ENCODE measurements at regions not wholly inside any gene's neighbourhood (a gene's known extent, or its start where the extent isn't known, plus 50 kb on each side); places are given as distances from the start of the nearest gene placed in this dataset.

DNA sequence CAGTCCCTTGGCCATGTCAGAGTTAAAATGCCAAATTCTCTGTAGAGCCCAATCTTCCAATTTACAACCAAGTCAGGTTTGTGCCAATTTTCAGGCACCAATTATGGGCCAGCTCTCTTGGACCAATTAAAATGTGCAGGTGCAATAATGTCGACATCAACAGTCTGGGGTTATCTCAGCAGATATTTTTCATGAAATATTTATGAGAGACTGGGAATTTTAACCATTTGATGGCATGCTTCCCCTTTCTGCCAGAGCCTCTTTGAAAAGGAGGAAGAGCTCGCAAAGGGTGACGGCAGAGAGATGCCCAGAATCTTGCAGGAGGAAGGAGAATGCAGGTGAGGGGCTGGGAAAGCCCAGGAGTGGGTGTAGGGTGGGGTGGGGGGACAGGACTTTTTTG lies 100.8 kb upstream of the SYT13 start:
- no peak for TF ChIP-seq EZH2 (IDR thresholded peaks at IDR 0.05; ENCODE audit: insufficient read depth, poor library complexity, severe bottlenecking)
- no peak for TF ChIP-seq EZH2phosphoT487 (IDR thresholded peaks at IDR 0.05; ENCODE audit: insufficient read depth, low read depth)

Data from GM23248 (cell line).